Liver (tissue), 8 donors: ENCODE measurements at regions not wholly inside any gene's neighbourhood (a gene's known extent, or its start where the extent isn't known, plus 50 kb on each side); places are given as distances from the start of the nearest gene placed in this dataset.

Experiments used
- DNase-seq: peaks from one replicate; pipeline ENCODE4 v3.0.0-alpha.2; 2017; ENCODE audit warnings: low spot score
- H3K27ac ChIP-seq, 2 donors: one replicate each; pipeline ENCODE4 v1.7.0; 2013; ENCODE audit warnings: inconsistent platforms in 2 of 2, low read length in 2 of 2, control low read depth in 1 of 2, low read depth in 1 of 2, mild to moderate bottlenecking in 1 of 2
- H3K27me3 ChIP-seq, 4 donors: one replicate each; pipeline versions ENCODE4 v1.6.1 to v1.7.0; 2013; ENCODE audit warnings: low read length in 3 of 4, inconsistent platforms in 1 of 4, mild to moderate bottlenecking in 1 of 4, moderate library complexity in 1 of 4; ENCODE audit not compliant: control insufficient read depth in 4 of 4, insufficient read depth in 4 of 4
- H3K36me3 ChIP-seq, 4 donors: one replicate each; pipeline versions ENCODE4 v1.6.1 to v1.7.0; 2013; ENCODE audit warnings: low read length in 3 of 4, mild to moderate bottlenecking in 3 of 4, low read depth in 1 of 4, moderate library complexity in 1 of 4; ENCODE audit not compliant: control insufficient read depth in 4 of 4, insufficient read depth in 3 of 4
- H3K4me1 ChIP-seq, 4 donors: one replicate each; pipeline versions ENCODE4 v1.6.1 to v1.7.0; 2013; ENCODE audit warnings: low read length in 3 of 4, mild to moderate bottlenecking in 3 of 4, moderate library complexity in 1 of 4; ENCODE audit not compliant: control insufficient read depth in 4 of 4, insufficient read depth in 4 of 4
- H3K4me3 ChIP-seq, 3 donors: one replicate each; pipeline versions ENCODE4 v1.6.1 to v1.7.0; 2013; ENCODE audit warnings: low read length in 3 of 3, control low read depth in 1 of 3, low read depth in 1 of 3, mild to moderate bottlenecking in 1 of 3
- H3K9ac ChIP-seq, 2 donors: one replicate each; pipeline ENCODE4 v1.7.0; 2013; ENCODE audit warnings: low read length in 2 of 2, mild to moderate bottlenecking in 2 of 2, moderate library complexity in 2 of 2, control low read depth in 1 of 2, low read depth in 1 of 2
- H3K9me3 ChIP-seq, 4 donors: one replicate each; pipeline versions ENCODE4 v1.6.1 to v1.7.0; 2013; ENCODE audit warnings: low read length in 3 of 4; ENCODE audit not compliant: control insufficient read depth in 4 of 4
- CTCF ChIP-seq: fragments of 150-350 bp; IDR thresholded peaks from 2 replicates; pipeline ENCODE4 v1.5.1; 2017; ENCODE audit warnings: improper control_type of control experiment, low read depth, low read length; ENCODE audit not compliant: missing input control
- EGR1 ChIP-seq, 2 donors: IDR thresholded peaks; 2 replicates each; pipeline ENCODE4 v1.6.1; 2016 to 2018; ENCODE audit warnings: antibody characterized with exemption in 2 of 2, low read depth in 2 of 2
- FOXA1 ChIP-seq: IDR thresholded peaks from 2 replicates; pipeline ENCODE4 v1.6.1; 2016; ENCODE audit warnings: antibody characterized with exemption
- FOXA2 ChIP-seq: IDR thresholded peaks from 2 replicates; pipeline ENCODE4 v1.6.1; 2016; ENCODE audit warnings: antibody characterized with exemption
- GABPA ChIP-seq, 2 donors: IDR thresholded peaks in 1 of 2; conservative IDR thresholded peaks in 1 of 2; 2 replicates each; pipeline ENCODE4 v1.6.1; 2016; ENCODE audit warnings: antibody characterized with exemption in 2 of 2, mild to moderate bottlenecking in 1 of 2, moderate library complexity in 1 of 2
- HNF4A ChIP-seq, 2 donors: conservative IDR thresholded peaks; 2 replicates each; pipeline ENCODE4 v1.6.1; 2016; ENCODE audit warnings: antibody characterized with exemption in 2 of 2, mild to moderate bottlenecking in 2 of 2
- HNF4G ChIP-seq: IDR thresholded peaks from 2 replicates; pipeline ENCODE4 v1.6.1; 2016; ENCODE audit warnings: antibody characterized with exemption
- JUND ChIP-seq, 2 donors: IDR thresholded peaks; 2 replicates each; pipeline ENCODE4 v1.6.1; 2016; ENCODE audit warnings: antibody characterized with exemption in 2 of 2
- NR2F2 ChIP-seq: IDR thresholded peaks from 2 replicates; pipeline ENCODE4 v1.6.1; 2016; ENCODE audit warnings: antibody characterized with exemption
- RAD21 ChIP-seq, 2 donors: IDR thresholded peaks; 2 replicates each; pipeline ENCODE4 v1.6.1; 2016; ENCODE audit warnings: antibody characterized with exemption in 2 of 2, mild to moderate bottlenecking in 2 of 2
- RXRA ChIP-seq, 2 donors: IDR thresholded peaks; 2 replicates each; pipeline ENCODE4 v1.6.1; 2017 to 2018; ENCODE audit warnings: antibody characterized with exemption in 2 of 2, mild to moderate bottlenecking in 1 of 2
- SP1 ChIP-seq: IDR thresholded peaks from 2 replicates; pipeline ENCODE4 v1.6.1; 2018; ENCODE audit warnings: antibody characterized with exemption, mild to moderate bottlenecking
- TAF1 ChIP-seq: conservative IDR thresholded peaks from 2 replicates; pipeline ENCODE4 v1.6.1; 2016; ENCODE audit warnings: antibody characterized with exemption, mild to moderate bottlenecking
- YY1 ChIP-seq: IDR thresholded peaks from 2 replicates; pipeline ENCODE4 v1.6.1; 2016; ENCODE audit warnings: antibody characterized with exemption, mild to moderate bottlenecking
- whole genome bisulfite sequencing: extraction: QIAGEN DNeasy Blood & Tissue Kit; methylation state at CpG from one replicate; pipeline ENCODE4 v1.1.7; 2013; 5-methylcytosine and 5-hydroxymethylcytosine counted together
- TF ChIP-seq, protein P1 (sequence below): IDR thresholded peaks from 2 replicates; pipeline ENCODE4 v1.6.1; 2016; ENCODE audit warnings: antibody characterized with exemption
- TF ChIP-seq, protein P2 (sequence below): IDR thresholded peaks from 2 replicates; pipeline ENCODE4 v1.6.1; 2016; ENCODE audit warnings: antibody characterized with exemption
- TF ChIP-seq, protein P3 (sequence below): IDR thresholded peaks from 2 replicates; pipeline ENCODE4 v1.6.1; 2016; ENCODE audit warnings: antibody characterized with exemption, mild to moderate bottlenecking
- TF ChIP-seq, protein P4 (sequence below): IDR thresholded peaks from 2 replicates; pipeline ENCODE4 v1.6.1; 2016; ENCODE audit warnings: antibody characterized with exemption
- donor health status: healthy.
- donor health status: healthy.
- donor health status: healthy.
- donor health status: healthy.
- donor health status: healthy.

DNA sequence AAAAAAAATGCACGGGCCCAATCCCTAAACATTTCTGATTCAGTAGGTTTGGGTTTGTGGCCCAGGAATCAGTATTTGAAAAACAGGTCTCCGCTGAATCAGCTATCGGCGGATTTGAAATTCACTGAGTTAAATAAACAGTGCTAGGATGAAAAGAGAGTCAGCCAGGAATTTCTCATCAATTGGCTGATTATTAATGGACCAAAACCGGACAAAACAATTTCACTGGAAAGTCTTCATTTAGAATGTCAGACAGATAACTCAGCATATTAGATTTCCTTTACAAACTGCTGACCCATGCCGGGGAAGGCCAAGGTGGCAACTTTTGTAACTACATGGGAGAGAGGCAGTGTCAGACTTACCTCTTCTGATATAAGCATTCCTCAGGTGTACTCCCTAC, 99.4 kb upstream of the LSM6 start:
- Histone ChIP-seq H3K27ac (no peak overlapping the region), H3K9ac (no peak overlapping the region), H3K4me3 (no peak overlapping the region), H3K9me3 (no peaks in the 10 kb centered on the region), H3K4me1 (no peaks in the 10 kb centered on the region), H3K27me3 (no peaks in the 10 kb centered on the region), H3K36me3 (no peaks in the 10 kb centered on the region)
- DNase-seq: no peak
- 85% methylated on average over 6 of the region's 6 CpGs for WGBS
- TF ChIP-seq, protein P1, sequence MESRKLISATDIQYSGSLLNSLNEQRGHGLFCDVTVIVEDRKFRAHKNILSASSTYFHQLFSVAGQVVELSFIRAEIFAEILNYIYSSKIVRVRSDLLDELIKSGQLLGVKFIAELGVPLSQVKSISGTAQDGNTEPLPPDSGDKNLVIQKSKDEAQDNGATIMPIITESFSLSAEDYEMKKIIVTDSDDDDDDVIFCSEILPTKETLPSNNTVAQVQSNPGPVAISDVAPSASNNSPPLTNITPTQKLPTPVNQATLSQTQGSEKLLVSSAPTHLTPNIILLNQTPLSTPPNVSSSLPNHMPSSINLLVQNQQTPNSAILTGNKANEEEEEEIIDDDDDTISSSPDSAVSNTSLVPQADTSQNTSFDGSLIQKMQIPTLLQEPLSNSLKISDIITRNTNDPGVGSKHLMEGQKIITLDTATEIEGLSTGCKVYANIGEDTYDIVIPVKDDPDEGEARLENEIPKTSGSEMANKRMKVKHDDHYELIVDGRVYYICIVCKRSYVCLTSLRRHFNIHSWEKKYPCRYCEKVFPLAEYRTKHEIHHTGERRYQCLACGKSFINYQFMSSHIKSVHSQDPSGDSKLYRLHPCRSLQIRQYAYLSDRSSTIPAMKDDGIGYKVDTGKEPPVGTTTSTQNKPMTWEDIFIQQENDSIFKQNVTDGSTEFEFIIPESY: no peak

DNA sequence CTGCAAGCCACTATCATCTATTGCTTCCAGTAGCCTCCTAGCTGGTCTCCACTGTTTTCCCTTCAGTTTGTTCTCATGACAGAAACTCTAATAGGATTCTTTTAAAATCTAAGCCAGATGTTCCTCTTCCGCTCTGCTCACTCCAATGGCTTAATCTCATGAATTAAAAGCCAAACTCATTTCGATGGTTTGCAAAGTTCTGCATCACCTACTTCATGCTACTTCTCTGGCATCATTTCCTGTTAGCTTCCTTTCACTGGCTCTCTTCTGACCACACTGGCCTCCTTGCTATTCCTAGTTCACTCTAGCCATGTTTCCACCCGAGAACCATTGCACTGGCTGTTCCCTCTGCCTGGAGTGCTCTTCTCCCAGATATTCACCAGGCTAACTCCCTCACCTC, 102.0 kb upstream of the LSM6 start:
- Histone ChIP-seq H3K27me3 (peaks cover 0 to 4% (median 1%) of the 10 kb centered on the region in 4 donors), H3K9ac (no peak overlapping the region), H3K9me3 (no peaks in the 10 kb centered on the region), H3K27ac (no peak overlapping the region), H3K4me3 (no peak overlapping the region), H3K4me1 (no peaks in the 10 kb centered on the region), H3K36me3 (no peaks in the 10 kb centered on the region)
- WGBS: 65% methylated on average over 3 of the region's 3 CpGs
- TF ChIP-seq SP1 (no peak), RAD21 (IDR thresholded peaks at IDR 0.05) (no peak), JUND (IDR thresholded peaks at IDR 0.05) (no peak), HNF4G (no peak), FOXA1 (no peak), HNF4A (conservative IDR thresholded peaks at IDR 0.05) (no peak), RXRA (IDR thresholded peaks at IDR 0.05) (no peak), GABPA (IDR thresholded peaks at IDR 0.05 in 1 of 2, conservative IDR thresholded peaks at IDR 0.05 in 1 of 2) (no peak), CTCF (no peak), EGR1 (IDR thresholded peaks at IDR 0.05; ENCODE audit: low read depth in 2 of 2) (no peak), YY1 (no peak), NR2F2 (no peak), FOXA2 (no peak), TAF1 (no peak)
- TF ChIP-seq, protein P2, sequence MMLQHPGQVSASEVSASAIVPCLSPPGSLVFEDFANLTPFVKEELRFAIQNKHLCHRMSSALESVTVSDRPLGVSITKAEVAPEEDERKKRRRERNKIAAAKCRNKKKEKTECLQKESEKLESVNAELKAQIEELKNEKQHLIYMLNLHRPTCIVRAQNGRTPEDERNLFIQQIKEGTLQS: no peak
- TF ChIP-seq, protein P1: no peak
- TF ChIP-seq, protein P3, sequence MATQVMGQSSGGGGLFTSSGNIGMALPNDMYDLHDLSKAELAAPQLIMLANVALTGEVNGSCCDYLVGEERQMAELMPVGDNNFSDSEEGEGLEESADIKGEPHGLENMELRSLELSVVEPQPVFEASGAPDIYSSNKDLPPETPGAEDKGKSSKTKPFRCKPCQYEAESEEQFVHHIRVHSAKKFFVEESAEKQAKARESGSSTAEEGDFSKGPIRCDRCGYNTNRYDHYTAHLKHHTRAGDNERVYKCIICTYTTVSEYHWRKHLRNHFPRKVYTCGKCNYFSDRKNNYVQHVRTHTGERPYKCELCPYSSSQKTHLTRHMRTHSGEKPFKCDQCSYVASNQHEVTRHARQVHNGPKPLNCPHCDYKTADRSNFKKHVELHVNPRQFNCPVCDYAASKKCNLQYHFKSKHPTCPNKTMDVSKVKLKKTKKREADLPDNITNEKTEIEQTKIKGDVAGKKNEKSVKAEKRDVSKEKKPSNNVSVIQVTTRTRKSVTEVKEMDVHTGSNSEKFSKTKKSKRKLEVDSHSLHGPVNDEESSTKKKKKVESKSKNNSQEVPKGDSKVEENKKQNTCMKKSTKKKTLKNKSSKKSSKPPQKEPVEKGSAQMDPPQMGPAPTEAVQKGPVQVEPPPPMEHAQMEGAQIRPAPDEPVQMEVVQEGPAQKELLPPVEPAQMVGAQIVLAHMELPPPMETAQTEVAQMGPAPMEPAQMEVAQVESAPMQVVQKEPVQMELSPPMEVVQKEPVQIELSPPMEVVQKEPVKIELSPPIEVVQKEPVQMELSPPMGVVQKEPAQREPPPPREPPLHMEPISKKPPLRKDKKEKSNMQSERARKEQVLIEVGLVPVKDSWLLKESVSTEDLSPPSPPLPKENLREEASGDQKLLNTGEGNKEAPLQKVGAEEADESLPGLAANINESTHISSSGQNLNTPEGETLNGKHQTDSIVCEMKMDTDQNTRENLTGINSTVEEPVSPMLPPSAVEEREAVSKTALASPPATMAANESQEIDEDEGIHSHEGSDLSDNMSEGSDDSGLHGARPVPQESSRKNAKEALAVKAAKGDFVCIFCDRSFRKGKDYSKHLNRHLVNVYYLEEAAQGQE: no peak
- TF ChIP-seq, protein P4, sequence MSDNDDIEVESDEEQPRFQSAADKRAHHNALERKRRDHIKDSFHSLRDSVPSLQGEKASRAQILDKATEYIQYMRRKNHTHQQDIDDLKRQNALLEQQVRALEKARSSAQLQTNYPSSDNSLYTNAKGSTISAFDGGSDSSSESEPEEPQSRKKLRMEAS: no peak
- DNase-seq: no peak
